ENCODE measurements at regions not wholly inside any gene's neighbourhood (a gene's known extent, or its start where the extent isn't known, plus 50 kb on each side); places are given as distances from the start of the nearest gene placed in this dataset.

DNA sequence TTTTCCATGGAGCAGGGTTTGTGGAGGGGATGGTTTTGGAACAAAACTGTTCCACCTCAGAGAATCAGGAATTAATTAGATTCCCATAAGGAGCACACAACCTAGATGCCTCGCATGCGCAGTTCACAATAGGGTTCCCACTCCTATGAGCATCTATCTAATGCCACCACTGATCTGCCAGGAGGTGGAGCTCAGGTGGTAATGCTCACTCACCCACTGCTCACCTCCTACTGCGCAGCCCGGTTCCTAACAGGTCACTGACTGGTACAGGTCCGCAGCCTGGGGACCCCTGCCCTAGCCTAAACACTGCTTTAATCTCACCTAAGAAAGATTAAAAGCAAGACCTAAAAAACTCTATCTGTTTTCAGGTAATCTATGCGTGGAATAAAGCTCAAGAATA is 553.0 kb downstream of the JRKL start:
- TF ChIP-seq RAD21 (IDR thresholded peaks at IDR 0.05) (no peak), FOXA2 (IDR thresholded peaks at IDR 0.05) (no peak), SP1 (IDR thresholded peaks at IDR 0.05) (no peak), TAF1 (conservative IDR thresholded peaks at IDR 0.05) (no peak), NR2F2 (IDR thresholded peaks at IDR 0.05) (no peak), YY1 (IDR thresholded peaks at IDR 0.05) (no peak)
- TF ChIP-seq, protein P1, sequence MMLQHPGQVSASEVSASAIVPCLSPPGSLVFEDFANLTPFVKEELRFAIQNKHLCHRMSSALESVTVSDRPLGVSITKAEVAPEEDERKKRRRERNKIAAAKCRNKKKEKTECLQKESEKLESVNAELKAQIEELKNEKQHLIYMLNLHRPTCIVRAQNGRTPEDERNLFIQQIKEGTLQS (IDR thresholded peaks at IDR 0.05): no peak
- Histone ChIP-seq H3K4me3 (ENCODE audit: low read depth in 1 of 3, low read length in 3 of 3) (no peak overlapping the region), H3K4me1 (ENCODE audit: control insufficient read depth in 4 of 4, insufficient read depth in 4 of 4, low read length in 3 of 4) (no peaks in the 10 kb centered on the region), H3K27ac (ENCODE audit: low read depth in 1 of 2, low read length in 2 of 2) (no peak overlapping the region), H3K9me3 (ENCODE audit: control insufficient read depth in 4 of 4, low read length in 3 of 4) (no peaks in the 10 kb centered on the region), H3K27me3 (ENCODE audit: control insufficient read depth in 4 of 4, insufficient read depth in 4 of 4, low read length in 3 of 4) (no peaks in the 10 kb centered on the region), H3K36me3 (ENCODE audit: control insufficient read depth in 4 of 4, insufficient read depth in 3 of 4, low read depth in 1 of 4, low read length in 3 of 4) (no peaks in the 10 kb centered on the region), H3K9ac (ENCODE audit: low read depth in 1 of 2, low read length in 2 of 2) (no peak overlapping the region)
- DNase-seq (ENCODE audit: low spot score): no peak
- WGBS: 72% methylated on average over 6 of the region's 6 CpGs

DNA sequence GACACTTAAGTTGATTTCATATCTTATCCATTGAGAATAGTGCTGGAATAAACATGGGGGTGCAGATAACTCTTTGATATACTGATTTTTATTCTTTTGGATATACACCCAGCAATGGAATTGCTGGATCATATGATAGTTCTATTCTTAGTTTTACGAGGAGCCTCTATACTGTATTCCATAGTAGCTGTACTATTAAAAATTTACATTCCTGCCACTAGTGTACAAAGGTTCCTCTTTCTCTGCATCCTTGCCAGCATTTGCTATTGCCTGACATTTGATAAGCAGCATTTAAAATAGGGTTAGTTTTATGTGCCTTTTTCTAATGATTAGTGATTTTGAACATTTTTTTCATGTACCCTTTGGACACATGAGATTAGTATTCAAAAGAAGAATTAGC is 554.2 kb downstream of the JRKL start:
- WGBS: 79% methylated on average over 1 of the region's 1 CpG

DNA sequence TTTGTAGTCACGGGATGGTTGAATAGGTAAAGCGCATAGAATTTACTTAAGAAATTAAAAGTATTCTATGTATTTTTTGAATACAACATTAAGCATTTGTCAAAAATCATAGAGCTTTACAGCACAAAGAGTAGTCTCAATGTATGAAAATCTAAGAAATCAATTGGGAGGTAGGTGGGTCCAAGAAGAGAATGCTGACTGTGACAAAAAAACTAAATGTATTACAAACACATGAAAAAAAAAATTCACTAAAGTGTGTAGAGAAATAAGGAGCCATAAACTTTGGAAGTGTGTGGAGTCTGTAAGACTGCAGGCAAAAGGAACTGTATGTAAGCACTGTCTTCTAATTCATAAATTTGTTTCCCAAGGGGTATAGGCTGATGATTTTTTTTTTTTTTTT is 558.3 kb downstream of the JRKL start:
- H3K4me1 ChIP-seq (ENCODE audit: control insufficient read depth in 4 of 4, insufficient read depth in 4 of 4, low read length in 3 of 4): no peaks in the 10 kb centered on the region
- TF ChIP-seq TAF1 (conservative IDR thresholded peaks at IDR 0.05) (no peak), NR2F2 (IDR thresholded peaks at IDR 0.05) (no peak), FOXA2 (IDR thresholded peaks at IDR 0.05) (no peak)
- no peak for DNase-seq (ENCODE audit: low spot score)
- no peak overlapping the region for H3K9ac ChIP-seq (ENCODE audit: low read depth in 1 of 2, low read length in 2 of 2)
- no peak overlapping the region for H3K27ac ChIP-seq (ENCODE audit: low read depth in 1 of 2, low read length in 2 of 2)
- WGBS: 94% methylated on average over 2 of the region's 2 CpGs
- H3K4me3 ChIP-seq (ENCODE audit: low read depth in 1 of 3, low read length in 3 of 3): no peak overlapping the region
- H3K36me3 ChIP-seq (ENCODE audit: control insufficient read depth in 4 of 4, insufficient read depth in 3 of 4, low read depth in 1 of 4, low read length in 3 of 4): no peaks in the 10 kb centered on the region
- H3K9me3 ChIP-seq (ENCODE audit: control insufficient read depth in 4 of 4, low read length in 3 of 4): no peaks in the 10 kb centered on the region
- H3K27me3 ChIP-seq (ENCODE audit: control insufficient read depth in 4 of 4, insufficient read depth in 4 of 4, low read length in 3 of 4): no peaks in the 10 kb centered on the region

More for the DNA sequence above, 554.2 kb downstream of the JRKL start:
- Histone ChIP-seq H3K4me3 (ENCODE audit: low read depth in 1 of 3, low read length in 3 of 3) (no peak overlapping the region), H3K36me3 (ENCODE audit: control insufficient read depth in 4 of 4, insufficient read depth in 3 of 4, low read depth in 1 of 4, low read length in 3 of 4) (no peaks in the 10 kb centered on the region), H3K27ac (ENCODE audit: low read depth in 1 of 2, low read length in 2 of 2) (no peak overlapping the region), H3K9me3 (ENCODE audit: control insufficient read depth in 4 of 4, low read length in 3 of 4) (no peaks in the 10 kb centered on the region), H3K9ac (ENCODE audit: low read depth in 1 of 2, low read length in 2 of 2) (no peak overlapping the region), H3K27me3 (ENCODE audit: control insufficient read depth in 4 of 4, insufficient read depth in 4 of 4, low read length in 3 of 4) (no peaks in the 10 kb centered on the region), H3K4me1 (ENCODE audit: control insufficient read depth in 4 of 4, insufficient read depth in 4 of 4, low read length in 3 of 4) (no peaks in the 10 kb centered on the region)
- no peak for DNase-seq (ENCODE audit: low spot score)
- no peak for TF ChIP-seq SP1 (IDR thresholded peaks at IDR 0.05)

DNA sequence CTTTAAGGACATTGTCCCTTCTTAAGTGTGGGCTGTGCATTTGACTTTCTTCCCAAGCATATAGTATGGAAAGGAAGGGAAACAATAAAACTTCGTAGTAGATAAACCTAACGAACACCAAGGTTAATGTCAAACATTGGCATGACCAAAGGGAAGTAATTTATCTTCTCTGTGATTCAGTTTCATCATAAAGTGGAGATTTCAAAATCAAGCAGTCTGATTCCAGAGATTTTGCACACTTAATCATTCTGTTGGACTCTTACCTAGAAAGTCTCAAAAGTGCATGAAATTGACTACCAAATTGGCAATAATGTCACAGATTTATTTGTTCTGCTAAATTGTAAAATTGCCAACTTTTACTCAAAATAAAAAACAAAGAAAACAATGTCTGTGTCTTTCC is 559.7 kb downstream of the JRKL start:
- 21% methylated on average over 2 of the region's 2 CpGs for WGBS
- no peaks in the 10 kb centered on the region for H3K4me1 ChIP-seq (ENCODE audit: control insufficient read depth in 4 of 4, insufficient read depth in 4 of 4, low read length in 3 of 4)

More for the DNA sequence above, 559.7 kb downstream of the JRKL start:
- Histone ChIP-seq H3K9ac (ENCODE audit: low read depth in 1 of 2, low read length in 2 of 2) (no peak overlapping the region), H3K27ac (ENCODE audit: low read depth in 1 of 2, low read length in 2 of 2) (no peak overlapping the region), H3K4me3 (ENCODE audit: low read depth in 1 of 3, low read length in 3 of 3) (no peak overlapping the region), H3K27me3 (ENCODE audit: control insufficient read depth in 4 of 4, insufficient read depth in 4 of 4, low read length in 3 of 4) (no peaks in the 10 kb centered on the region), H3K36me3 (ENCODE audit: control insufficient read depth in 4 of 4, insufficient read depth in 3 of 4, low read depth in 1 of 4, low read length in 3 of 4) (no peaks in the 10 kb centered on the region), H3K9me3 (ENCODE audit: control insufficient read depth in 4 of 4, low read length in 3 of 4) (no peaks in the 10 kb centered on the region)
- TF ChIP-seq GABPA (IDR thresholded peaks at IDR 0.05 in 1 of 2, conservative IDR thresholded peaks at IDR 0.05 in 1 of 2) (no peak), YY1 (IDR thresholded peaks at IDR 0.05) (no peak), NR2F2 (IDR thresholded peaks at IDR 0.05) (no peak), RXRA (IDR thresholded peaks at IDR 0.05) (no peak), HNF4A (conservative IDR thresholded peaks at IDR 0.05) (no peak), RAD21 (IDR thresholded peaks at IDR 0.05) (no peak), SP1 (IDR thresholded peaks at IDR 0.05) (no peak), EGR1 (IDR thresholded peaks at IDR 0.05; ENCODE audit: low read depth in 2 of 2) (no peak), JUND (IDR thresholded peaks at IDR 0.05) (no peak)
- TF ChIP-seq, protein P1 (IDR thresholded peaks at IDR 0.05): no peak
- TF ChIP-seq, protein P2, sequence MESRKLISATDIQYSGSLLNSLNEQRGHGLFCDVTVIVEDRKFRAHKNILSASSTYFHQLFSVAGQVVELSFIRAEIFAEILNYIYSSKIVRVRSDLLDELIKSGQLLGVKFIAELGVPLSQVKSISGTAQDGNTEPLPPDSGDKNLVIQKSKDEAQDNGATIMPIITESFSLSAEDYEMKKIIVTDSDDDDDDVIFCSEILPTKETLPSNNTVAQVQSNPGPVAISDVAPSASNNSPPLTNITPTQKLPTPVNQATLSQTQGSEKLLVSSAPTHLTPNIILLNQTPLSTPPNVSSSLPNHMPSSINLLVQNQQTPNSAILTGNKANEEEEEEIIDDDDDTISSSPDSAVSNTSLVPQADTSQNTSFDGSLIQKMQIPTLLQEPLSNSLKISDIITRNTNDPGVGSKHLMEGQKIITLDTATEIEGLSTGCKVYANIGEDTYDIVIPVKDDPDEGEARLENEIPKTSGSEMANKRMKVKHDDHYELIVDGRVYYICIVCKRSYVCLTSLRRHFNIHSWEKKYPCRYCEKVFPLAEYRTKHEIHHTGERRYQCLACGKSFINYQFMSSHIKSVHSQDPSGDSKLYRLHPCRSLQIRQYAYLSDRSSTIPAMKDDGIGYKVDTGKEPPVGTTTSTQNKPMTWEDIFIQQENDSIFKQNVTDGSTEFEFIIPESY (IDR thresholded peaks at IDR 0.05): no peak
- TF ChIP-seq, protein P3, sequence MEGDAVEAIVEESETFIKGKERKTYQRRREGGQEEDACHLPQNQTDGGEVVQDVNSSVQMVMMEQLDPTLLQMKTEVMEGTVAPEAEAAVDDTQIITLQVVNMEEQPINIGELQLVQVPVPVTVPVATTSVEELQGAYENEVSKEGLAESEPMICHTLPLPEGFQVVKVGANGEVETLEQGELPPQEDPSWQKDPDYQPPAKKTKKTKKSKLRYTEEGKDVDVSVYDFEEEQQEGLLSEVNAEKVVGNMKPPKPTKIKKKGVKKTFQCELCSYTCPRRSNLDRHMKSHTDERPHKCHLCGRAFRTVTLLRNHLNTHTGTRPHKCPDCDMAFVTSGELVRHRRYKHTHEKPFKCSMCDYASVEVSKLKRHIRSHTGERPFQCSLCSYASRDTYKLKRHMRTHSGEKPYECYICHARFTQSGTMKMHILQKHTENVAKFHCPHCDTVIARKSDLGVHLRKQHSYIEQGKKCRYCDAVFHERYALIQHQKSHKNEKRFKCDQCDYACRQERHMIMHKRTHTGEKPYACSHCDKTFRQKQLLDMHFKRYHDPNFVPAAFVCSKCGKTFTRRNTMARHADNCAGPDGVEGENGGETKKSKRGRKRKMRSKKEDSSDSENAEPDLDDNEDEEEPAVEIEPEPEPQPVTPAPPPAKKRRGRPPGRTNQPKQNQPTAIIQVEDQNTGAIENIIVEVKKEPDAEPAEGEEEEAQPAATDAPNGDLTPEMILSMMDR (IDR thresholded peaks at IDR 0.05; ENCODE audit: low read depth, low read length, missing input control): no peak
- TF ChIP-seq, protein P4, sequence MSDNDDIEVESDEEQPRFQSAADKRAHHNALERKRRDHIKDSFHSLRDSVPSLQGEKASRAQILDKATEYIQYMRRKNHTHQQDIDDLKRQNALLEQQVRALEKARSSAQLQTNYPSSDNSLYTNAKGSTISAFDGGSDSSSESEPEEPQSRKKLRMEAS (IDR thresholded peaks at IDR 0.05): no peak
- TF ChIP-seq, protein P5, sequence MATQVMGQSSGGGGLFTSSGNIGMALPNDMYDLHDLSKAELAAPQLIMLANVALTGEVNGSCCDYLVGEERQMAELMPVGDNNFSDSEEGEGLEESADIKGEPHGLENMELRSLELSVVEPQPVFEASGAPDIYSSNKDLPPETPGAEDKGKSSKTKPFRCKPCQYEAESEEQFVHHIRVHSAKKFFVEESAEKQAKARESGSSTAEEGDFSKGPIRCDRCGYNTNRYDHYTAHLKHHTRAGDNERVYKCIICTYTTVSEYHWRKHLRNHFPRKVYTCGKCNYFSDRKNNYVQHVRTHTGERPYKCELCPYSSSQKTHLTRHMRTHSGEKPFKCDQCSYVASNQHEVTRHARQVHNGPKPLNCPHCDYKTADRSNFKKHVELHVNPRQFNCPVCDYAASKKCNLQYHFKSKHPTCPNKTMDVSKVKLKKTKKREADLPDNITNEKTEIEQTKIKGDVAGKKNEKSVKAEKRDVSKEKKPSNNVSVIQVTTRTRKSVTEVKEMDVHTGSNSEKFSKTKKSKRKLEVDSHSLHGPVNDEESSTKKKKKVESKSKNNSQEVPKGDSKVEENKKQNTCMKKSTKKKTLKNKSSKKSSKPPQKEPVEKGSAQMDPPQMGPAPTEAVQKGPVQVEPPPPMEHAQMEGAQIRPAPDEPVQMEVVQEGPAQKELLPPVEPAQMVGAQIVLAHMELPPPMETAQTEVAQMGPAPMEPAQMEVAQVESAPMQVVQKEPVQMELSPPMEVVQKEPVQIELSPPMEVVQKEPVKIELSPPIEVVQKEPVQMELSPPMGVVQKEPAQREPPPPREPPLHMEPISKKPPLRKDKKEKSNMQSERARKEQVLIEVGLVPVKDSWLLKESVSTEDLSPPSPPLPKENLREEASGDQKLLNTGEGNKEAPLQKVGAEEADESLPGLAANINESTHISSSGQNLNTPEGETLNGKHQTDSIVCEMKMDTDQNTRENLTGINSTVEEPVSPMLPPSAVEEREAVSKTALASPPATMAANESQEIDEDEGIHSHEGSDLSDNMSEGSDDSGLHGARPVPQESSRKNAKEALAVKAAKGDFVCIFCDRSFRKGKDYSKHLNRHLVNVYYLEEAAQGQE (IDR thresholded peaks at IDR 0.05): no peak
- no peak for DNase-seq (ENCODE audit: low spot score)
